Vagina (tissue), 2 donors: ENCODE measurements at regions not wholly inside any gene's neighbourhood (a gene's known extent, or its start where the extent isn't known, plus 50 kb on each side); places are given as distances from the start of the nearest gene placed in this dataset.
"Not testable (repeated sequence)": the region's sequence is repeated elsewhere in the genome, so short reads cannot be mapped to it uniquely, and the experiment has no call there.

Source experiments
- DNase-seq, 2 donors: peaks; one replicate each; pipeline ENCODE4 v3.0.0-alpha.2; 2017; ENCODE audit errors: extremely low spot score in 2 of 2
- H3K27ac ChIP-seq: fragments of 200-600 bp; sonication (generic); one replicate; pipeline ENCODE4 v1.5.1; 2019
- H3K27me3 ChIP-seq: fragments of 200-600 bp; sonication (generic); one replicate; pipeline ENCODE4 v1.5.1; 2019
- H3K36me3 ChIP-seq, 2 donors: fragments of 200-600 bp; sonication (generic); one replicate each; pipeline ENCODE4 v1.5.1; 2017 to 2019
- H3K4me1 ChIP-seq: fragments of 200-600 bp; sonication (generic); one replicate; pipeline ENCODE4 v1.5.1; 2019
- H3K4me3 ChIP-seq, 2 donors: fragments of 200-600 bp; sonication (generic); 1 replicate in 1 of 2; 2 replicates in 1 of 2; pipeline ENCODE4 v1.5.1; 2016 to 2019
- H3K9me3 ChIP-seq: fragments of 200-600 bp; sonication (generic); one replicate; pipeline ENCODE4 v1.5.1; 2019
- CTCF ChIP-seq, 3 experiments: fragments of 450-650 bp in 2 of 3; fragments of 200-600 bp in 1 of 3; sonication (generic) in 1 of 3; IDR thresholded peaks; one replicate each; pipeline ENCODE4 v1.5.1; 2017 to 2019; ENCODE audit warnings: antibody characterized with exemption in 3 of 3, mild to moderate bottlenecking in 2 of 3, moderate library complexity in 2 of 3
- POLR2A ChIP-seq, 2 donors: fragments of 450-650 bp; IDR thresholded peaks; one replicate each; pipeline ENCODE4 v1.6.1; 2017; ENCODE audit warnings: antibody characterized with exemption in 2 of 2, mild to moderate bottlenecking in 2 of 2, moderate library complexity in 2 of 2
- POLR2AphosphoS5 ChIP-seq, 2 donors: sonication (generic); formaldehyde crosslinking; IDR thresholded peaks; one replicate each; pipeline ENCODE4 v1.9.0; 2017; ENCODE audit warnings: antibody characterized with exemption in 2 of 2, mild to moderate bottlenecking in 2 of 2, low read depth in 1 of 2; ENCODE audit not compliant: insufficient read depth in 1 of 2
- intact Hi-C: fragments of 100-400 bp; cut with DNase I; formaldehyde crosslinking; loops from one replicate; pipeline ENCODE4 v1.15.1; 2023

- Histone ChIP-seq H3K4me3 (no peak overlapping the region), H3K36me3 (no peaks in the 10 kb centered on the region), H3K27ac (no peak overlapping the region), H3K27me3 (no peaks in the 10 kb centered on the region), H3K9me3 (no peaks in the 10 kb centered on the region), H3K4me1 (no peaks in the 10 kb centered on the region)
- TF ChIP-seq CTCF (IDR thresholded peaks at IDR 0.05) (no peak), POLR2A (IDR thresholded peaks at IDR 0.05) (no peak), POLR2AphosphoS5 (IDR thresholded peaks at IDR 0.05; ENCODE audit: insufficient read depth in 1 of 2, low read depth in 1 of 2) (no peak)
- DNase-seq: no peak
- intact Hi-C loops: no loop called here
These were observed 173.5 kb downstream of the NPFFR2 start for GRCh38 chr4:72205298-72205697.

GRCh38 chr4:72205831-72206230 lies 174.0 kb downstream of the NPFFR2 start:
- H3K4me3 ChIP-seq: no peak overlapping the region
- TF ChIP-seq POLR2A (IDR thresholded peaks at IDR 0.05) (no peak), CTCF (IDR thresholded peaks at IDR 0.05) (no peak), POLR2AphosphoS5 (IDR thresholded peaks at IDR 0.05; ENCODE audit: insufficient read depth in 1 of 2, low read depth in 1 of 2) (no peak)
- no peak overlapping the region for H3K27ac ChIP-seq
- no peaks in the 10 kb centered on the region for H3K36me3 ChIP-seq
- no peaks in the 10 kb centered on the region for H3K27me3 ChIP-seq
- H3K4me1 ChIP-seq: no peaks in the 10 kb centered on the region
- no peaks in the 10 kb centered on the region for H3K9me3 ChIP-seq
- intact Hi-C loops: no loop called here
- no peak for DNase-seq

- H3K9me3 ChIP-seq: no peaks in the 10 kb centered on the region
- no peaks in the 10 kb centered on the region for H3K27me3 ChIP-seq
- intact Hi-C loops: no loop called here
- H3K4me3 ChIP-seq: no peak overlapping the region
- TF ChIP-seq POLR2A (IDR thresholded peaks at IDR 0.05) (no peak), CTCF (IDR thresholded peaks at IDR 0.05) (no peak), POLR2AphosphoS5 (IDR thresholded peaks at IDR 0.05; ENCODE audit: insufficient read depth in 1 of 2, low read depth in 1 of 2) (no peak)
- no peak overlapping the region for H3K27ac ChIP-seq
- no peak for DNase-seq
- H3K4me1 ChIP-seq: no peaks in the 10 kb centered on the region
- H3K36me3 ChIP-seq: no peaks in the 10 kb centered on the region
These were observed 175.4 kb downstream of the NPFFR2 start for GRCh38 chr4:72207196-72207595.

- TF ChIP-seq POLR2A (IDR thresholded peaks at IDR 0.05) (no peak), POLR2AphosphoS5 (IDR thresholded peaks at IDR 0.05; ENCODE audit: insufficient read depth in 1 of 2, low read depth in 1 of 2) (no peak), CTCF (IDR thresholded peaks at IDR 0.05) (no peak)
- no peak overlapping the region for H3K4me3 ChIP-seq
- no peaks in the 10 kb centered on the region for H3K4me1 ChIP-seq
- no peaks in the 10 kb centered on the region for H3K27me3 ChIP-seq
- intact Hi-C loops: no loop called here
- H3K9me3 ChIP-seq: no peaks in the 10 kb centered on the region
- no peak for DNase-seq
- no peak overlapping the region for H3K27ac ChIP-seq
- no peaks in the 10 kb centered on the region for H3K36me3 ChIP-seq
These were observed 176.7 kb downstream of the NPFFR2 start for GRCh38 chr4:72208421-72209075.

GRCh38 chr4:72209600-72209999 lies 177.8 kb downstream of the NPFFR2 start:
- Histone ChIP-seq H3K4me3 (no peak overlapping the region), H3K27ac (no peak overlapping the region), H3K27me3 (no peaks in the 10 kb centered on the region), H3K4me1 (no peaks in the 10 kb centered on the region), H3K36me3 (no peaks in the 10 kb centered on the region), H3K9me3 (no peaks in the 10 kb centered on the region)
- DNase-seq: no peak
- TF ChIP-seq POLR2A (IDR thresholded peaks at IDR 0.05) (no peak), CTCF (IDR thresholded peaks at IDR 0.05) (no peak), POLR2AphosphoS5 (IDR thresholded peaks at IDR 0.05; ENCODE audit: insufficient read depth in 1 of 2, low read depth in 1 of 2) (peak in 1 of 2 donors; percentile 17)
- intact Hi-C loops: no loop called here

GRCh38 chr4:72213763-72214162 lies 182.0 kb downstream of the NPFFR2 start:
- DNase-seq, intact Hi-C loops, H3K36me3 ChIP-seq, H3K27me3 ChIP-seq, H3K4me3 ChIP-seq, H3K9me3 ChIP-seq, H3K27ac ChIP-seq, H3K4me1 ChIP-seq: not testable (repeated sequence)
